ENCODE measurements at regions not wholly inside any gene's neighbourhood (a gene's known extent, or its start where the extent isn't known, plus 50 kb on each side); places are given as distances from the start of the nearest gene placed in this dataset.

DNA sequence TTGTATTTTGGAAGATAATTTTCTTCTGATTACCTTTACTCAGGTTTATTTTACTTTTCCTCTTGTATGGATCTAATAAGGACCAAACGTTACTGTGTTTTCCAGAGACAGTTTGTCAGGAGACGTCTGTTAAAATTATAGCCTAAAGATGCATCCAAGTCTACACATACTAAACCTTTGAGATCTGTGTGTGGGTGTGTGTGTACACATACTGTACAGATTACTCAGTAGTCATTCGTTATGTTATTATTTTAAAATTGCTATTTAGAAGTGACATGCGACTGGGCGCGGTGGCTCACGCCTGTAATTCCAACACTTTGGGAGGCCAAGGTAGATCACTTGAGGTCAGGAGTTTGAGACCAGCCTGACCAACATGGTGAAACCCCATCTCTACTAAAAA lies 51.6 kb upstream of the CNTLN start:
- H3K4me1 Mint-ChIP-seq (ENCODE audit: low read depth, unreplicated experiment), result no peaks in the 10 kb centered on the region
- H3K9me3 Mint-ChIP-seq (ENCODE audit: unreplicated experiment), result no peaks in the 10 kb centered on the region
- peaks cover 2% of the 10 kb centered on the region for H3K27me3 Mint-ChIP-seq (ENCODE audit: unreplicated experiment)
- TF ChIP-seq, protein P1, sequence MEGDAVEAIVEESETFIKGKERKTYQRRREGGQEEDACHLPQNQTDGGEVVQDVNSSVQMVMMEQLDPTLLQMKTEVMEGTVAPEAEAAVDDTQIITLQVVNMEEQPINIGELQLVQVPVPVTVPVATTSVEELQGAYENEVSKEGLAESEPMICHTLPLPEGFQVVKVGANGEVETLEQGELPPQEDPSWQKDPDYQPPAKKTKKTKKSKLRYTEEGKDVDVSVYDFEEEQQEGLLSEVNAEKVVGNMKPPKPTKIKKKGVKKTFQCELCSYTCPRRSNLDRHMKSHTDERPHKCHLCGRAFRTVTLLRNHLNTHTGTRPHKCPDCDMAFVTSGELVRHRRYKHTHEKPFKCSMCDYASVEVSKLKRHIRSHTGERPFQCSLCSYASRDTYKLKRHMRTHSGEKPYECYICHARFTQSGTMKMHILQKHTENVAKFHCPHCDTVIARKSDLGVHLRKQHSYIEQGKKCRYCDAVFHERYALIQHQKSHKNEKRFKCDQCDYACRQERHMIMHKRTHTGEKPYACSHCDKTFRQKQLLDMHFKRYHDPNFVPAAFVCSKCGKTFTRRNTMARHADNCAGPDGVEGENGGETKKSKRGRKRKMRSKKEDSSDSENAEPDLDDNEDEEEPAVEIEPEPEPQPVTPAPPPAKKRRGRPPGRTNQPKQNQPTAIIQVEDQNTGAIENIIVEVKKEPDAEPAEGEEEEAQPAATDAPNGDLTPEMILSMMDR (IDR thresholded peaks at IDR 0.05; ENCODE audit: partially characterized antibody, unreplicated experiment), result no peak
- no peak for DNase-seq
- no peak overlapping the region for H3K4me3 Mint-ChIP-seq (ENCODE audit: unreplicated experiment)
- H3K27ac Mint-ChIP-seq (ENCODE audit: unreplicated experiment), result no peak overlapping the region
- H3K36me3 Mint-ChIP-seq (ENCODE audit: unreplicated experiment), result no peaks in the 10 kb centered on the region

- H3K9me3 Mint-ChIP-seq (ENCODE audit: unreplicated experiment), result no peaks in the 10 kb centered on the region
- H3K4me1 Mint-ChIP-seq (ENCODE audit: low read depth, unreplicated experiment), result no peaks in the 10 kb centered on the region
- DNase-seq, result peak; percentile 49
- H3K4me3 Mint-ChIP-seq (ENCODE audit: unreplicated experiment), result no peak overlapping the region
- H3K27me3 Mint-ChIP-seq (ENCODE audit: unreplicated experiment), result peaks cover 2% of the 10 kb centered on the region
- H3K36me3 Mint-ChIP-seq (ENCODE audit: unreplicated experiment), result no peaks in the 10 kb centered on the region
- TF ChIP-seq, protein P1 (IDR thresholded peaks at IDR 0.05; ENCODE audit: partially characterized antibody, unreplicated experiment), result no peak
- H3K27ac Mint-ChIP-seq (ENCODE audit: unreplicated experiment), result no peak overlapping the region
These were observed 52.3 kb upstream of the CNTLN start for GRCh38 chr9:17082343-17083064.

DNA sequence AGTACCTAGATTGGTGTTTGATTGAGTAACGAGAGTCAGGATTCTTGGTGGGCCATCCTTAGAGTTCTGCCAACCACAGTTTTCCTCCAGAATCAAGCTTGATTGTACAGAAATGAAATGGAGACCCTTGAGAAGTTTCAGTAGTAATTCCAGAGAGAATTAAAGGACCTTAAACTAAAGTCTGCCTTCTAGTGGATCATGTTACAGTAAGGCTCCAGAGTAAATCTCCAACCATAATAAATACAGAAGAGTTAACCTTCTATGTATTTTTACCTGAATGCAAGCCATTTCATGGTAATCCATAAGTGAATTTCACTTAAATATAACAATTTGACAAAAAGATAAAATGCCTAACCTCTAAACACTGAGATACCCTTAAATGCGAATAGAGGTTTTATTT lies 53.0 kb upstream of the CNTLN start:
- no peak overlapping the region for H3K4me3 Mint-ChIP-seq (ENCODE audit: unreplicated experiment)
- H3K27me3 Mint-ChIP-seq (ENCODE audit: unreplicated experiment), result peaks cover 2% of the 10 kb centered on the region
- DNase-seq, result no peak
- TF ChIP-seq, protein P1 (IDR thresholded peaks at IDR 0.05; ENCODE audit: partially characterized antibody, unreplicated experiment), result no peak
- H3K9me3 Mint-ChIP-seq (ENCODE audit: unreplicated experiment), result no peaks in the 10 kb centered on the region
- no peaks in the 10 kb centered on the region for H3K36me3 Mint-ChIP-seq (ENCODE audit: unreplicated experiment)
- H3K27ac Mint-ChIP-seq (ENCODE audit: unreplicated experiment), result no peak overlapping the region
- H3K4me1 Mint-ChIP-seq (ENCODE audit: low read depth, unreplicated experiment), result no peaks in the 10 kb centered on the region

DNA sequence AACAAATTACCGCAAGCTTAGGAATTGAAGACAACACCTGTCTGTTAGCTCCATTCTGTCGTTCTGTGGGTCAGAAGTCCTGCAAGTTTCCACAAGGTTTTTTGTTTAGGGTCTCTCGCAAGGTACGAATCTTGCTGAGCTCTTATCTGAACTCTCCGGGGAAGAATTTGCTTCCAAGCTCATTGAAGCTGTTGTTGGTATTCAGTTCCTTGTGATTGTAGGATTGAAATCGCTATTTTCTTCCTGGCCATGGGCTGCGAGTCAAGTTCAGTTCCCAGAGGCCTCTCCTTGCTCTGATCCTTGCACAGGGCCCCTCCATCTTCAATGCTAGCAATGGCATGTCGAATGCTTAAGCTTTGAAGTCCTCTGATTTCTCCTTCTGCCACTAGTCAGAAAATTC lies 53.5 kb upstream of the CNTLN start:
- Mint-ChIP-seq H3K36me3 (ENCODE audit: unreplicated experiment) (no peaks in the 10 kb centered on the region), H3K4me3 (ENCODE audit: unreplicated experiment) (no peak overlapping the region)
- no peak for DNase-seq

More for the DNA sequence above, 53.5 kb upstream of the CNTLN start:
- H3K27me3 Mint-ChIP-seq (ENCODE audit: unreplicated experiment), result peaks cover 2% of the 10 kb centered on the region
- TF ChIP-seq, protein P1 (IDR thresholded peaks at IDR 0.05; ENCODE audit: partially characterized antibody, unreplicated experiment), result no peak
- H3K9me3 Mint-ChIP-seq (ENCODE audit: unreplicated experiment), result no peaks in the 10 kb centered on the region
- no peak overlapping the region for H3K27ac Mint-ChIP-seq (ENCODE audit: unreplicated experiment)
- no peaks in the 10 kb centered on the region for H3K4me1 Mint-ChIP-seq (ENCODE audit: low read depth, unreplicated experiment)

Measured in glutamatergic neuron (in vitro differentiated cells).